ENCODE measurements at regions not wholly inside any gene's neighbourhood (a gene's known extent, or its start where the extent isn't known, plus 50 kb on each side); places are given as distances from the start of the nearest gene placed in this dataset.
"Not testable (repeated sequence)": the region's sequence is repeated elsewhere in the genome, so short reads cannot be mapped to it uniquely, and the experiment has no call there.

DNA sequence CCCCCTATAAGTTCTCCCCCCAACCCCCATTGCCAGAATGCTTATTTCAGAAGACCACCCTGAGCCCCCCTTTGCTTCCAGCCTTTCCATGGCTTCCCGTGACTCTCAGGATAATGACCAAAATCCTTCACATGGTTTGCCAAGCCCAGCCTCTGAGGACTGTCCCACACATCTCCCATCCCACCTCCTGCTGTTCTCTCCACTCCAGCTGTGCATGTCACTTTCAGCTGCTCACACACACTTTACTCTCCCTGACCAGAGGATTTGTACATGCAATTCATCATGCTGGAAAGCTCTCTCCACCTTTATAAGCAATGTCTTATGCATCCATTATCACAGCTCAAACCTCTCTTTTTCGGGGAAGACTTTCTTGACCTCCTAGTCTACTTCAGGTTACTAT, 164.2 kb downstream of the PRL start:
- no peak for DNase-seq (ENCODE audit: low read depth, low spot score)
- Histone ChIP-seq H3K4me3 (ENCODE audit: low read depth, low read length) (no peak overlapping the region), H3K9me3 (ENCODE audit: control insufficient read depth, insufficient read depth, low read length) (no peaks in the 10 kb centered on the region), H3K27ac (ENCODE audit: low read depth, low read length) (no peak overlapping the region), H3K27me3 (ENCODE audit: control insufficient read depth, insufficient read depth, low read length) (no peaks in the 10 kb centered on the region)
- TF ChIP-seq, protein P1, sequence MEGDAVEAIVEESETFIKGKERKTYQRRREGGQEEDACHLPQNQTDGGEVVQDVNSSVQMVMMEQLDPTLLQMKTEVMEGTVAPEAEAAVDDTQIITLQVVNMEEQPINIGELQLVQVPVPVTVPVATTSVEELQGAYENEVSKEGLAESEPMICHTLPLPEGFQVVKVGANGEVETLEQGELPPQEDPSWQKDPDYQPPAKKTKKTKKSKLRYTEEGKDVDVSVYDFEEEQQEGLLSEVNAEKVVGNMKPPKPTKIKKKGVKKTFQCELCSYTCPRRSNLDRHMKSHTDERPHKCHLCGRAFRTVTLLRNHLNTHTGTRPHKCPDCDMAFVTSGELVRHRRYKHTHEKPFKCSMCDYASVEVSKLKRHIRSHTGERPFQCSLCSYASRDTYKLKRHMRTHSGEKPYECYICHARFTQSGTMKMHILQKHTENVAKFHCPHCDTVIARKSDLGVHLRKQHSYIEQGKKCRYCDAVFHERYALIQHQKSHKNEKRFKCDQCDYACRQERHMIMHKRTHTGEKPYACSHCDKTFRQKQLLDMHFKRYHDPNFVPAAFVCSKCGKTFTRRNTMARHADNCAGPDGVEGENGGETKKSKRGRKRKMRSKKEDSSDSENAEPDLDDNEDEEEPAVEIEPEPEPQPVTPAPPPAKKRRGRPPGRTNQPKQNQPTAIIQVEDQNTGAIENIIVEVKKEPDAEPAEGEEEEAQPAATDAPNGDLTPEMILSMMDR (IDR thresholded peaks at IDR 0.05; ENCODE audit: low read depth, low read length), result no peak
- ChIA-PET POLR2A (no interaction called here), CTCF (no interaction called here)

DNA sequence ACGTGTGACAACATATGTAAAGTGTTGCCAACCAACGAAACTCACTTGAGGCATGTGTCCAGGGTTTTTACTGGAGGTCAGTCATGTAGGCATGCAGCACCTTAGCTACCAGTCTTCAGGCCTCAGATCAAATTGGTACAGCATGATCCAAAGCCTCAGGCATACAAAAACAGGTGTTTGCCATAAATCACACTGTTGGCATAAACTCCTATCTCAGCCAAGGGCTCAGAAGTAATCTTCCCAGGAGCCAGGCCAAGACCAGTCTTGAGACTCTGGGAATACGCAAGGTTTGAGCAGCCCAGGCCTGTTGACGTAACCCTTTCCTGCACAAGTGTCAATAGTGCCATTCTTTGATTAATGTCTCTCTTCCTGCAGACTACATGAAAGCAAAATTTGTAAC, 163.5 kb downstream of the PRL start:
- CTCF ChIA-PET, result no interaction called here
- TF ChIP-seq, protein P1 (IDR thresholded peaks at IDR 0.05; ENCODE audit: low read depth, low read length), result no peak
- no peak for DNase-seq (ENCODE audit: low read depth, low spot score)
- POLR2A ChIA-PET, result no interaction called here
- Histone ChIP-seq H3K27me3 (ENCODE audit: control insufficient read depth, insufficient read depth, low read length) (no peaks in the 10 kb centered on the region), H3K4me3 (ENCODE audit: low read depth, low read length) (no peak overlapping the region), H3K27ac (ENCODE audit: low read depth, low read length) (no peak overlapping the region), H3K9me3 (ENCODE audit: control insufficient read depth, insufficient read depth, low read length) (no peaks in the 10 kb centered on the region)

DNA sequence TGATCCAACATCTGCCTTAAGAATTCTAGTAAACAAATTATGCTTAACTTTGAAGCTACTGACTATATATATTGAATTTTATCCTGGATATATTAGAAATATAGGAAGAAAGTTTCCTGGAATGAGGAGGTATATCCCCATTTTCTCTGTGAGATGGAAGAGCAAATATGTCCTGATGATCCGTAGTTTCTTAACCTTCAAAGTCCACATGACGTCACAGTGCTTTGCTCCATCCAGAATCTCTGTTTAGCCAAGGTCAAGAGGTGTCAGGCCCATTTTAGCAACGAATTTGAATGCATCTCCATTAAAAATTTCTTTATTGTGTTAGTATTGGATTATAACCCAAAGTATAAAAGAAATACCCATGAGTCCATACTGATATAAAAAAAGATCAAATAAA, 162.5 kb downstream of the PRL start:
- no peaks in the 10 kb centered on the region for H3K27me3 ChIP-seq (ENCODE audit: control insufficient read depth, insufficient read depth, low read length)
- no peak overlapping the region for H3K27ac ChIP-seq (ENCODE audit: low read depth, low read length)
- ChIA-PET POLR2A (no interaction called here), CTCF (interaction anchor here (0.6 kb wide), 1 partner anchor 1218 kb away, joined by 11 read pairs; no protein-coding TSS in a partner anchor)
- H3K9me3 ChIP-seq (ENCODE audit: control insufficient read depth, insufficient read depth, low read length), result no peaks in the 10 kb centered on the region
- DNase-seq (ENCODE audit: low read depth, low spot score), result no peak
- TF ChIP-seq, protein P1 (IDR thresholded peaks at IDR 0.05; ENCODE audit: low read depth, low read length), result no peak
- no peak overlapping the region for H3K4me3 ChIP-seq (ENCODE audit: low read depth, low read length)

DNA sequence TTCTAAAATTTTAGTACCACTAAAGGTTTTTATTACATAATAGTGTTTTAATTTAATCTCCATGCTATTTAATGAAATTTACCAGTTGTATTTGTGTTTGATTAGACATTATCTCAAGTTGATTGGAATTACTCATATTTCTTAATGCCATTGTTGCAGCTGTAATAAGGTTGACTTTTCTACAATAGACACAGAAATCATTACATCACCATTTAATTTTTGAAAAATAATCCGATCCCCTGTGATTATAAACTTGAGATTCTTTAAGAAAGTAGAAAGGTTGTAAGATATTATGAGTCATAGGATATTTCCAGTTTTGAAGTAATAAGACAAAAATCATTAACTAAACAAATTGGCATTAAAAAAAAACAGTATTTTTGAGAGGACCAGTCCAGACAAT, 161.4 kb downstream of the PRL start:
- DNase-seq (ENCODE audit: low read depth, low spot score), result no peak
- POLR2A ChIA-PET, result no interaction called here
- H3K27me3 ChIP-seq (ENCODE audit: control insufficient read depth, insufficient read depth, low read length), result no peaks in the 10 kb centered on the region
- H3K27ac ChIP-seq (ENCODE audit: low read depth, low read length), result no peak overlapping the region
- no peaks in the 10 kb centered on the region for H3K9me3 ChIP-seq (ENCODE audit: control insufficient read depth, insufficient read depth, low read length)
- TF ChIP-seq, protein P1 (IDR thresholded peaks at IDR 0.05; ENCODE audit: low read depth, low read length), result no peak
- CTCF ChIA-PET, result no interaction called here
- H3K4me3 ChIP-seq (ENCODE audit: low read depth, low read length), result no peak overlapping the region

DNA sequence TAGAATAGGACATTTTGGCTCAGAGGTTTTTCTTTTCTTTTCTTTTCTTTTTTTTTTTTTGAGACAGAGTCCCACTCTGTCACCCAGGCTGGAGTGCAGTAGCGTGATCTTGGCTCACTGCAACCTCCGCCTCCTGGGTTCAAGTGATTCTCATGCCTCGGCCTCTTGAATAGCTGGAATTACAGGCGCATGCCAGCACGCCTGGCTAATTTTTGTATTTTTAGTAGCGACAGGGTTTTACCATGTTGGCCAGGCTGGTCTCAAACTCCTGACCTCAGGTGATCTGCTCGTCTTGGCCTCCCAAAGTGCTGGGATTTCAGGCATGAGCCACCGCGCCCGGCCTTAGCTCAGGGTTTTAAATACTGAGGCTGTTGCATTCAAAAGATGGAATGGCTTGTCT, 156.1 kb downstream of the PRL start:
- H3K4me3 ChIP-seq (ENCODE audit: low read depth, low read length); H3K9me3 ChIP-seq (ENCODE audit: control insufficient read depth, insufficient read depth, low read length); CTCF ChIA-PET; DNase-seq (ENCODE audit: low read depth, low spot score); H3K27ac ChIP-seq (ENCODE audit: low read depth, low read length); POLR2A ChIA-PET; H3K27me3 ChIP-seq (ENCODE audit: control insufficient read depth, insufficient read depth, low read length): not testable (repeated sequence)

DNA sequence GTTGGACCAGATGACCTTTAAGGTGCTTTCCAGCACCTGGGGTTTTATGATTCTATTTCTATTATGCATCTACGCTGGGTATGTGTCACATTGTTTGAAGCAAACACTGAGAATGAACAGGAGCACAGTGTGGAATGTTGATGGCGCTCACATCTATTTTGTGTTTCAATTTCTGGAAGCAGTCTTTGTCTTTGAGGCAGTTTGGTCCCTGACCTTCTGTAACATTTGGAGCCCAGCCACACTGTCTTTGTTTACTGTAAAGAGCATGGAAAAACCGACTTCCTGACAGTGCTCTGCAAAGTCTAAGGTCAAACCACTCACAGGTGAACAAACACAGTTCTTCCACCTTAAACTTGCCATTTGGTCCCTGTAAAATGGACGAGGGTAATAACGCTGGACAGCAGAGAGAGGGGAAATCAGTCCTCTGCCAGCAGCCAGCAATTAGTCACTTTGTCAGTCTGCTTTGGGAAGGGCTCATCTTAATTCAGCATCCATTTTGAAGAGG, 155.5 kb downstream of the PRL start:
- TF ChIP-seq, protein P1 (IDR thresholded peaks at IDR 0.05; ENCODE audit: low read depth, low read length), result no peak
- no peaks in the 10 kb centered on the region for H3K27me3 ChIP-seq (ENCODE audit: control insufficient read depth, insufficient read depth, low read length)
- POLR2A ChIA-PET, result no interaction called here
- H3K27ac ChIP-seq (ENCODE audit: low read depth, low read length), result no peak overlapping the region
- H3K9me3 ChIP-seq (ENCODE audit: control insufficient read depth, insufficient read depth, low read length), result no peaks in the 10 kb centered on the region
- CTCF ChIA-PET, result no interaction called here
- no peak for DNase-seq (ENCODE audit: low read depth, low spot score)
- no peak overlapping the region for H3K4me3 ChIP-seq (ENCODE audit: low read depth, low read length)

Measured in AG04450 (cell line).